ENCODE measurements at regions not wholly inside any gene's neighbourhood (a gene's known extent, or its start where the extent isn't known, plus 50 kb on each side); places are given as distances from the start of the nearest gene placed in this dataset.
"Not testable (repeated sequence)": the region's sequence is repeated elsewhere in the genome, so short reads cannot be mapped to it uniquely, and the experiment has no call there.

DNA sequence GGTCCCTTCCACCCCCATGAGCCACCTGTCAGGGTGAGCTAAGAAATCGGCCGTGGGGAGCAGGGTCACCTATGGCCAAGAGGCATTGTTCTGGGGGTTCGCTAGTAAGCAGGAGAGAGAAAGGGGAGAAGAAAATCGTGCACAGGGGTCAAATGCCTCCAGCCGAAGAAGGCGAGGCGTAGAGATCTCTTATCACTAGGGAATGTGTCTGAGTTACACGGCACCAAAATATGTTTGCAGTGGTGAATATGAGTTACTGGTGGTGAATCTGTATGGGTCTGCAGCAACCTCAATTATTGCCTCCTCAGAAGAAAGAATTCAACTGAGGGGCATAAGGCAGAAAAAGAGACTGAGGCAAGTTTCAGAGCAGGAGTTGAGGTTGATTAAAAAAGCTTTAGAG lies 54.2 kb upstream of the RABGAP1L start:
- no peaks in the 10 kb centered on the region for H3K9me3 ChIP-seq (ENCODE audit: severe bottlenecking)
- no peaks in the 10 kb centered on the region for H3K27me3 ChIP-seq (ENCODE audit: insufficient read depth, poor library complexity, severe bottlenecking)
- no peak overlapping the region for H3K4me3 ChIP-seq (ENCODE audit: severe bottlenecking)
- peaks cover 4% of the 10 kb centered on the region for H3K4me1 ChIP-seq (ENCODE audit: insufficient read depth, poor library complexity, severe bottlenecking)
- no peak overlapping the region for H3K27ac ChIP-seq (ENCODE audit: poor library complexity, severe bottlenecking)
- ATAC-seq (ENCODE audit: low read depth) (no peak), DNase-seq (ENCODE audit: low spot score) (no peak)
- no peaks in the 10 kb centered on the region for H3K36me3 ChIP-seq (ENCODE audit: low read depth)
- TF ChIP-seq, protein P1, sequence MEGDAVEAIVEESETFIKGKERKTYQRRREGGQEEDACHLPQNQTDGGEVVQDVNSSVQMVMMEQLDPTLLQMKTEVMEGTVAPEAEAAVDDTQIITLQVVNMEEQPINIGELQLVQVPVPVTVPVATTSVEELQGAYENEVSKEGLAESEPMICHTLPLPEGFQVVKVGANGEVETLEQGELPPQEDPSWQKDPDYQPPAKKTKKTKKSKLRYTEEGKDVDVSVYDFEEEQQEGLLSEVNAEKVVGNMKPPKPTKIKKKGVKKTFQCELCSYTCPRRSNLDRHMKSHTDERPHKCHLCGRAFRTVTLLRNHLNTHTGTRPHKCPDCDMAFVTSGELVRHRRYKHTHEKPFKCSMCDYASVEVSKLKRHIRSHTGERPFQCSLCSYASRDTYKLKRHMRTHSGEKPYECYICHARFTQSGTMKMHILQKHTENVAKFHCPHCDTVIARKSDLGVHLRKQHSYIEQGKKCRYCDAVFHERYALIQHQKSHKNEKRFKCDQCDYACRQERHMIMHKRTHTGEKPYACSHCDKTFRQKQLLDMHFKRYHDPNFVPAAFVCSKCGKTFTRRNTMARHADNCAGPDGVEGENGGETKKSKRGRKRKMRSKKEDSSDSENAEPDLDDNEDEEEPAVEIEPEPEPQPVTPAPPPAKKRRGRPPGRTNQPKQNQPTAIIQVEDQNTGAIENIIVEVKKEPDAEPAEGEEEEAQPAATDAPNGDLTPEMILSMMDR (IDR thresholded peaks at IDR 0.05; ENCODE audit: poor library complexity, severe bottlenecking) = no peak

DNA sequence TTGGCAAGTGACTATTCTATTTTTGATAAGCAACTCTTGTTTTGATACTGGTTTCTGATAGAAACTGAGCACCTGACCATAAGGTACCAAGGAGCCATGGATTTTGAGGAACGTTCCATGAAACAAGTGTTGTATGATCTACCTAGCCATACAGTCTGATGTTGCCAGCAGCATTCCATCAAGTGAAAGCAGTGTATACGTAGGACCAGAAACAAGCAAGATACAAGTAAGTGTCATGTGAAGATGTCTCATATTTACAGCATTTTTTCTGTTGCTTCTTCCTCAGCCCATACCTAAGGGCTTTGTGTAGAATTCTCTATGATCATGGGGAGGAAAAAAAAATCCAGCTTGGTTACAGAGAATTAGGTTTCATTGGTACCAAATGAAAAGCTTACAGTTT lies 55.6 kb upstream of the RABGAP1L start:
- Histone ChIP-seq H3K9me3 (ENCODE audit: severe bottlenecking) (no peaks in the 10 kb centered on the region), H3K27ac (ENCODE audit: poor library complexity, severe bottlenecking) (no peak overlapping the region), H3K4me3 (ENCODE audit: severe bottlenecking) (no peak overlapping the region), H3K4me1 (ENCODE audit: insufficient read depth, poor library complexity, severe bottlenecking) (peaks cover 1% of the 10 kb centered on the region), H3K27me3 (ENCODE audit: insufficient read depth, poor library complexity, severe bottlenecking) (no peaks in the 10 kb centered on the region), H3K36me3 (ENCODE audit: low read depth) (no peaks in the 10 kb centered on the region)
- no peak for ATAC-seq (ENCODE audit: low read depth)
- no peak for DNase-seq (ENCODE audit: low spot score)
- TF ChIP-seq, protein P1 (IDR thresholded peaks at IDR 0.05; ENCODE audit: poor library complexity, severe bottlenecking) = no peak

DNA sequence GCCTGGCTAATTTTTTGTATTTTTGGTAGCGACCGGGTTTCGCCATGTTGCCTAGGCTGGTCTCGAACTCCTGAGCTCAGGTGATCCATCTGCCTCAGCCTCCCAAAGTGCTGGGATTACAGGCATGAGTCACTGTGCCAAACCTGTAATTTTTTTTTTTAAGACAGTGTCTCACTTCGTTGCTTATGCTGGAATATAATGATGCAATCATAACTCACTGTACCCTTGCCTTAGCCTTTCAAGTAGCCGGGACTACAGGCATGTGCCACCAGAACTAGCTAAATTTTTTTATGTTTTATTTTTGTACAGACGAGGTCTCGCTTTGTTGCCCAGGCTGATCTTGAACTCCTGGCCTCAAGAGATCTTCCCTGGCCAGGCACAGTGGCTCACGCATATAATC lies 57.3 kb upstream of the RABGAP1L start:
- not testable (repeated sequence) for H3K27ac ChIP-seq (ENCODE audit: poor library complexity, severe bottlenecking); ATAC-seq (ENCODE audit: low read depth); DNase-seq (ENCODE audit: low spot score); H3K4me1 ChIP-seq (ENCODE audit: insufficient read depth, poor library complexity, severe bottlenecking); H3K9me3 ChIP-seq (ENCODE audit: severe bottlenecking); H3K27me3 ChIP-seq (ENCODE audit: insufficient read depth, poor library complexity, severe bottlenecking); H3K4me3 ChIP-seq (ENCODE audit: severe bottlenecking); H3K36me3 ChIP-seq (ENCODE audit: low read depth)

DNA sequence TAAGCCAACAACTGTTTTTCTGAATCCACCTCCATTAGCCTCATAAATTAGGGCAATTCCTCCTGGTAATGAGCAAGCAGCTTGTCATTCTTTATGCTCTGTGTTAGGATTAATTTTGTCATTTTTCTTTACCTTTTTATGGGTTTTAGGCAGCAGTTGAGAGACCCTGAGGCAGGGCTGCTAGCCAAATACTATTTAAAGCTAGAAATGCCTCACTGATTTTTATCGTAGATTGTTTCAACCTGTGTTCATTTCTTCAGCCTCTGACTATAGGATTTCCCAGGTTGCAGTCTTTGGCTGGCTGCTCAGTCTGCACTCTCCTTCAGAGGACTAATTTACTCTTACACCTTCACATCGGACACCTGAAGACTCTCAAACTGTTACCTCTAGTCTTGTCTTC lies 61.9 kb upstream of the RABGAP1L start:
- TF ChIP-seq, protein P1 (IDR thresholded peaks at IDR 0.05; ENCODE audit: poor library complexity, severe bottlenecking) = no peak
- no peak overlapping the region for H3K4me3 ChIP-seq (ENCODE audit: severe bottlenecking)
- no peak for DNase-seq (ENCODE audit: low spot score)
- no peak overlapping the region for H3K27ac ChIP-seq (ENCODE audit: poor library complexity, severe bottlenecking)
- H3K4me1 ChIP-seq (ENCODE audit: insufficient read depth, poor library complexity, severe bottlenecking) = no peaks in the 10 kb centered on the region
- ATAC-seq (ENCODE audit: low read depth) = no peak
- H3K27me3 ChIP-seq (ENCODE audit: insufficient read depth, poor library complexity, severe bottlenecking) = no peaks in the 10 kb centered on the region
- no peaks in the 10 kb centered on the region for H3K36me3 ChIP-seq (ENCODE audit: low read depth)
- no peaks in the 10 kb centered on the region for H3K9me3 ChIP-seq (ENCODE audit: severe bottlenecking)

DNA sequence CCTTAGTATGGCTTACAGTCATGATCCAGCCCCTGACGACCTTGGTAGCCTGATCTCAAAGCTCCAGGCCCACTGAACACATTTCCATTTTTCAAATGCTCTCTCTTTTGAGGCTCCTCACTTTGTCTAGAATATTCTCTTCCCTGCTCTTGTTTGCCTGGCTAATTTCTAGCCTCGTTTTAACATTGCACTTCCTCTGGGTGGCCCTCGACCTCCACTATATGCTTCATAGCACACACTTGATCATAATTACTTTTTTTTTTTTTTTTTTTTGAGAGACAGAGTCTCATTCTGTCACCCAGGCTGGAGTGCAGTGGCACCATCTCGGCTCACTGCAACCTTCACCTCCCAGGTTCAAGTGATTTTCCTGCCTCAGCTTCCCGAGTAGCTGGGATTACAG lies 65.5 kb upstream of the RABGAP1L start:
- not testable (repeated sequence) for H3K27me3 ChIP-seq (ENCODE audit: insufficient read depth, poor library complexity, severe bottlenecking); H3K4me3 ChIP-seq (ENCODE audit: severe bottlenecking); H3K4me1 ChIP-seq (ENCODE audit: insufficient read depth, poor library complexity, severe bottlenecking); ATAC-seq (ENCODE audit: low read depth); H3K27ac ChIP-seq (ENCODE audit: poor library complexity, severe bottlenecking); H3K9me3 ChIP-seq (ENCODE audit: severe bottlenecking); H3K36me3 ChIP-seq (ENCODE audit: low read depth); DNase-seq (ENCODE audit: low spot score)
- TF ChIP-seq, protein P1 (IDR thresholded peaks at IDR 0.05; ENCODE audit: poor library complexity, severe bottlenecking) = peak; percentile 33
